Muscle of leg (tissue), 3 donors: ENCODE measurements at regions not wholly inside any gene's neighbourhood (a gene's known extent, or its start where the extent isn't known, plus 50 kb on each side); places are given as distances from the start of the nearest gene placed in this dataset.
A peak's percentile ranks its signal among the peaks of the same experiment; 100 is the strongest.

ENCODE experiments used
- DNase-seq: peaks from one replicate; pipeline ENCODE4 v3.0.0; 2013
- H3K27ac ChIP-seq: one replicate; pipeline ENCODE4 v1.5.1; 2013; ENCODE audit warnings: mild to moderate bottlenecking, low read length, control low read depth
- H3K27me3 ChIP-seq: one replicate; pipeline ENCODE4 v1.6.1; 2013; ENCODE audit warnings: low read length; ENCODE audit not compliant: control insufficient read depth, insufficient read depth
- H3K36me3 ChIP-seq: one replicate; pipeline ENCODE4 v1.6.1; 2013; ENCODE audit warnings: low read length; ENCODE audit not compliant: control insufficient read depth, insufficient read depth
- H3K4me1 ChIP-seq: one replicate; pipeline ENCODE4 v1.6.1; 2013; ENCODE audit warnings: low read length; ENCODE audit not compliant: control insufficient read depth, insufficient read depth
- H3K4me3 ChIP-seq: one replicate; pipeline ENCODE4 v1.5.1; 2013; ENCODE audit warnings: low read length, control low read depth
- H3K9me3 ChIP-seq: replicated peaks from 2 replicates; pipeline ENCODE4 v1.6.1; 2013; ENCODE audit warnings: low read depth, low read length; ENCODE audit not compliant: control insufficient read depth
- WGBS: methylation state at CpG from one replicate; pipeline ENCODE4 v1.1.5; 2013; ENCODE audit warnings: missing lambda C conversion rate; ENCODE audit not compliant: insufficient coverage; 5-methylcytosine and 5-hydroxymethylcytosine counted together

DNA sequence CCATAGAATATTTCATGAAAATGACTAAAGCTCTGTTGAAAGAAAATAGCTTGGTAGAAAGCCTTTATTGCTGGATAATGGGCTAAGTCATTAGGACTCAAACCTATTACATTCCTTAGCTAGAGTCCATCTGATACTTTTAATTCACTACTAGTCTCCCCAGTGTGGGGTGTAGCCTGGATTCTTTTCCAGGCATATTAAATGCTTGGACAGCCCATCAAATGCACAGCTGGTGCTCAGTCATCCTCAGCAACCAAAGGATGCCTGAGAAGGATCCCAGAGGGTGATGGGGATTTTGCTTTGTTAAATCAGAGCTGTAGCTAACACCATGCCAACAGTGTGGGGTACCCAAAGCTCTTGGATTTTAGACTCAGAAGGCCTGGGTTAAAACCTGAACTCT lies 153.5 kb downstream of the DLEU7 start:
- DNase-seq, result no peak
- no peak overlapping the region for H3K4me3 ChIP-seq
- no peak overlapping the region for H3K27ac ChIP-seq
- peaks cover 31% of the 10 kb centered on the region for H3K4me1 ChIP-seq
- H3K9me3 ChIP-seq, result no peaks in the 10 kb centered on the region
- H3K27me3 ChIP-seq, result no peaks in the 10 kb centered on the region
- H3K36me3 ChIP-seq, result no peaks in the 10 kb centered on the region

DNA sequence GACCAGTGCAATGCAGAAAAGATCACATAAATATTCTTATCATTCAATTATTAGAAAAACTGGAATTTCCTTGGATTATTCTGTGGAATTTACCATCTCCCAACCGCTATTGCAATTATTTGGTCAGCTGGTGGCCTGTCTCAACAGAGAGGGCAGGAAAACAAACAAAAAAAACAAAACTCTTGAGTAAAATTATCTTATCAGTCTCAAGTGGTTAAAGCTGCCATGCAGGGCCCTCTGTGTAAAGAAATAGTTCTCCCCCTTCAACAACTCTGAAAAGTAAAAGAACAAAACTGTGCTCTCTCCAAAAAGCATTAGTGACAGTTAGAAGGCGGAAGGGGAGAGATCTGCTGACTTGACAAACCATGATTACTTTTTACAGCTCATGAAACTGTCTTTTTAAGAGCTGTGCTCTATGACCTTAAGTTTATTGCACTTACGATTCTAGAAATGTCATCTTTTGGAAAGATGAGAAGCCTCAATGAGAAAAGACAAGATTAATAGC lies 152.3 kb downstream of the DLEU7 start:
- H3K27me3 ChIP-seq, result no peaks in the 10 kb centered on the region
- no peak overlapping the region for H3K27ac ChIP-seq
- no peaks in the 10 kb centered on the region for H3K9me3 ChIP-seq
- 83% methylated on average over 1 of the region's 3 CpGs for WGBS
- peaks cover 25% of the 10 kb centered on the region for H3K4me1 ChIP-seq
- H3K4me3 ChIP-seq, result no peak overlapping the region
- no peak for DNase-seq
- H3K36me3 ChIP-seq, result no peaks in the 10 kb centered on the region

DNA sequence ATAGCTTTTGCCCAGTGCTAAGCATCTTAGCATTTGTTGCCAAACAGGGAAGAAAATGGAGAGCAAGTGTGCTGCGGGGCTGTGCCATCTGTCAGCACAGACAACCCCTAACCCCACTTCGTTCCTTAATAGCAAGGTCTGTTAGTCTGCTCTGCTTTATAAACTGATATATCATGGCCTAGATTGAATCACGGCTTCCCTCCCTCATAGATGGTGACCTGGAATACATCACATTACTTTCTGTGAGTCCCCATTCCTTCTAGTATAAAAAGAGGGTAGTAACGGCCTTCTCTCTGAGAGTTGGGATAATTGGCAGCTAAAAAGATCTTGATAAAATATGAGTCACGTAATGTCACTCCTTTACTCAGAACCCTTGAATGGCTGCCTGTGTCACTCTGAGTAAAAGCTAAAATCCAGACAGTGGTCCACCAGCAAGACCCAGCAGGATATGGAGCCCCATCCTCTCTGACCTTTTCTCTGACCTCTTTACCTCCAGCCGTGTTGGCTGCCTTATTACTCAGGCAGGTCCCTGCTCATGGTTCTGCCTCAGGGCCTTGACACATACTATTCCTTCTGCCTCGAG lies 151.7 kb downstream of the DLEU7 start:
- no peaks in the 10 kb centered on the region for H3K27me3 ChIP-seq
- H3K4me1 ChIP-seq, result peaks cover 23% of the 10 kb centered on the region
- H3K4me3 ChIP-seq, result no peak overlapping the region
- H3K9me3 ChIP-seq, result no peaks in the 10 kb centered on the region
- H3K27ac ChIP-seq, result no peak overlapping the region
- WGBS, result 74% methylated on average over 3 of the region's 7 CpGs
- DNase-seq, result no peak
- no peaks in the 10 kb centered on the region for H3K36me3 ChIP-seq

DNA sequence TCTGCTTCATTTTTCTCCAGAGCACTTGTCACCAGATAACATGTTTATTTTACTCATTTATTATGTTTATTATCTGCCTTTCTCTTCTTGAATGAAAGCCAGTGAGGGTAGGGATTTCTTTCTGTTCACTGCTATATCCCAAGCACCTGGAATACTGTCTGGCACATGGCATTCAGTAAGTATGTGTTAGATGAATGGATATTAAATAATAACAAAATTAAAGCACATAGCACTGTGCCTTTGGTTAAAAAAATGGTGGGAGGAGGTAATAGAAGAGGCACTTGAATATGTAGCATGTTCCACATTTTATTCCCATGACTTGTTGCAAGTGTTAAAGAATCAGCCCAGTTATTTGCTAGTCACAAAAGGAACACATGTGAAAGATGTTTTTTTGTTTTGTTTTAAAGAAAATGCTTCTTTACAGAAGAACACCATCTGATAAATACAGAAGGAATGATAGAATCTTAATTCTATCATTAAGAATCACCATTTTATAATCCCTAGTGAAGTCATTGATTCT lies 151.0 kb downstream of the DLEU7 start:
- DNase-seq, result no peak
- Histone ChIP-seq H3K27ac (no peak overlapping the region), H3K4me3 (no peak overlapping the region), H3K4me1 (peaks cover 24% of the 10 kb centered on the region), H3K36me3 (no peaks in the 10 kb centered on the region), H3K9me3 (no peaks in the 10 kb centered on the region), H3K27me3 (no peaks in the 10 kb centered on the region)

DNA sequence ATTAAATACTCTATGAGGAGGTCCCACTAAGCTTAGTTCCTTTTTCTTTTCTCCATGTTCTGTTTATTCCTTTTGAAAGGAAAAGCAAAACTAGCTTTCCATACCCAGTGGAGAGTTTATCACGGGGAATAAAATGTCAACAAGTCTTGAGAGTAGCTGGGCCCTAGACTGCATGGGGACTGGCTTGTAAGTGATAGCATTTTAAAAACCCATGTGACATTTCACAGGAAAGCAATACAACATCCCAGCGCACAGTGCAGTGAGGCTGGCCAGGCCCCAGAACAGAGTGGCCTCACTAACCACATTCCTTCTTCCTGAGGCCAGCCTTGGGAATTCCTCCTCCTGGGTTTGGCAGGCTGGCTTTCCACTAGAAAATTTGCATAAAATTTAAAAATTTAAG lies 149.8 kb downstream of the DLEU7 start:
- H3K9me3 ChIP-seq, result no peaks in the 10 kb centered on the region
- H3K27ac ChIP-seq, result peak overlapping the region; percentile 14
- H3K4me1 ChIP-seq, result peaks cover 32% of the 10 kb centered on the region
- no CpG with 5 or more reads among the region's 2 CpGs for WGBS
- H3K4me3 ChIP-seq, result no peak overlapping the region
- H3K27me3 ChIP-seq, result no peaks in the 10 kb centered on the region
- DNase-seq, result peak; percentile 58
- no peaks in the 10 kb centered on the region for H3K36me3 ChIP-seq

DNA sequence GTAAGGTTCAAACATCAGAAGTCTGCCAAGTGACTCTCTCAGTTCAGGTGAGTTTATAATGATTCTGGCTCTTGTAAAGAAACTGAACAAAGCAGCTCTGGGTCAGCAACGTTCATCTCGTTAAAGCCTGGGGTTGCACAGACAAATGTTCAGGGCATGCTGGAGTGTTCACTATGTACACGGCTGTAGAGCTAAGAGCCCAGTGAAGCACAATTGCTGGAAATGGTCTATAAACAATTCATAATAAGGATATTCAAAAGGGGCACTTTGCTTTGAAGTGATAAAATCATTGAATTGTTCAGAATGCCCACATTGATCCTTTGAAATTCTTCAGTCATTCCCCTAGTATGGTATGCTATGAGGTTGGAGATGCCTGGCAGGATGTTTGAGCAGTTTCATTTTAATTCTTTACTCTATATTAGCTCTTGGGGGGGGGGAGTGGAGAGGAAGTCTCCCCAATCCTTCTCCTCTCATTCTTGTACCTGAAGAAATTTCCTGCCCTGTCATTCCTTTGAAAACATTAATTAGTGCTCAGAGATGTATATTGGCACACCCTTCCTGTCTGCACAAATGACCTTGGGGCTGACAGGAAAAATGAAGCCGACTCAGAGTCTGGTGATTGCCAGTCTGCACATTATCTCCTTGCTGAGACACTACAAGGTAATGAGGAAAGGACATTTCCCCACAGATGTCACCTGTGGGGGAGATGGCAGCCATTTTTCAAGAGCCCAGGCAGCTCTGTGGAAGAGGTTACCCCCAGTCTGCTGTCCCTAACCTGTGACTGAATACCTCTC lies 145.5 kb downstream of the DLEU7 start:
- 46% methylated on average over 2 of the region's 4 CpGs for WGBS
- Histone ChIP-seq H3K9me3 (no peaks in the 10 kb centered on the region), H3K4me1 (peaks cover 29% of the 10 kb centered on the region), H3K4me3 (no peak overlapping the region), H3K27me3 (no peaks in the 10 kb centered on the region), H3K27ac (no peak overlapping the region), H3K36me3 (no peaks in the 10 kb centered on the region)
- no peak for DNase-seq

DNA sequence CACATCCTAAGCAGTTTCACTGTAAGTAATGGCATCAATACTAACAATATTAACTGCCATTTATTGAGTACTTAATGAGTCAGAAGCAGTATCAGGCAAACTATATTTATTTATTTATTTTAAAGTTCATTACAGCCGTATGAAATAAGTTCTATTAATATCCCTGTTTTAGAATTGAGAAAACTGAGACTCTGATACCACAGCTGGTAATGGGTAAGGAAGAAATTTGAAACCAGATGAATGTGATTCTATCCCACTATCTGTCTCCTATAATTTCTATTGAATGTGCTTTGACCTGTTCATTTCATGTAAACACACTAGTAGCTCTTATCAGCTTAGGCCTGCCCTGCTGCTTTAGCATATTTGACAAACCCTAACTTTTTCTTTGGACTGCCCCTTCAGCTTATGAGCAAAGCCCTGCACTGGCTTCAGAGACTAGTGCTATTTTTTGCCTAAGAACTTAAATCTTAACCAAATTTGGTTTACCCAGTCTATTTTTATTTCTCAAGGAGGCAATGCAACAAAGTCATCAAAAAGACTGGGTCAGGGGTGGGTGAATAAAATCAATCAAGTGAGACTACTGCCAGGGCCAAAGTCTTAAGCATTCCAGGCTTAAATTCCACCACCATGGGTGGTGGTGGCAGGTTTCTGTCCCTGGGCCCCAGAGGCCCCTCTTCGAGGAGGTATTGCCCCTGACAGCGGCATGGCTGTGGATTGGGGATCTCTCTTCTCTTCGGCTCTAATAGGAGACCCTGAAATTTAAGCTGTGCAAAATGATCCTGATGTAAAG lies 143.4 kb downstream of the DLEU7 start:
- DNase-seq, result no peak
- no CpG with 5 or more reads among the region's 4 CpGs for WGBS
- Histone ChIP-seq H3K4me3 (no peak overlapping the region), H3K27me3 (no peaks in the 10 kb centered on the region), H3K9me3 (no peaks in the 10 kb centered on the region), H3K36me3 (no peaks in the 10 kb centered on the region), H3K4me1 (peaks cover 19% of the 10 kb centered on the region), H3K27ac (peak overlapping the region; percentile 54)

DNA sequence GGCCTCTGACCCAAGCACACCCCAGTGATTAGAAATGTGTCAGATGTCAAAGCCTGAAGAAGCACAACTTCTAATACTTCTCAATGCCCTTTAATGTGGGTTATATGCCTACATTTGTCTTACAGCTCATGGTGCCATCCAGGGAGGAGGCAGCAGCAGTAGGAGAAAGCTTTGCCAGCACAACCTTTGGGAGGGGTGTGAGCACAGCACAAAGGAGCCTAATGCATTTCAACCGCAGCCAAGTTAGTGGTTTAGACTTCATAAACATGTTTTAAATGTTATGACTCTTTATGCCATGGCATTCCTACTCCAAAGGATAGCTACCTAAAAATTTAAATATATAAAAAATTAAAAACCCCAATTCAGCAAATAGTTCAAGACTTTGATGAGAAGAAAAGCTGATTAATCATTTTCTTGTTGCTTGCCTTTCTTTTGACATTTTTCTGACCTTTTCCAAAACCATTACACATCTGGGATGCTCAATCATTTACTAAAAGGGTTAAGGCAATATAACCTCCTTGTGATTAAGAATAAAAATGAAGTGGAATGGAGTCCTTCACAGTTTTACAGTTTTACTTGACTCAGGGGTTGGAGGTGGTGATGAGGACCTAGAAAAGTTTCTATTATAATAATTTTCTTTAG lies 142.7 kb downstream of the DLEU7 start:
- H3K4me1 ChIP-seq, result peaks cover 19% of the 10 kb centered on the region
- H3K4me3 ChIP-seq, result no peak overlapping the region
- no peaks in the 10 kb centered on the region for H3K36me3 ChIP-seq
- H3K27me3 ChIP-seq, result no peaks in the 10 kb centered on the region
- no CpG with 5 or more reads among the region's 1 CpG for WGBS
- H3K9me3 ChIP-seq, result no peaks in the 10 kb centered on the region
- no peak overlapping the region for H3K27ac ChIP-seq
- DNase-seq, result no peak

DNA sequence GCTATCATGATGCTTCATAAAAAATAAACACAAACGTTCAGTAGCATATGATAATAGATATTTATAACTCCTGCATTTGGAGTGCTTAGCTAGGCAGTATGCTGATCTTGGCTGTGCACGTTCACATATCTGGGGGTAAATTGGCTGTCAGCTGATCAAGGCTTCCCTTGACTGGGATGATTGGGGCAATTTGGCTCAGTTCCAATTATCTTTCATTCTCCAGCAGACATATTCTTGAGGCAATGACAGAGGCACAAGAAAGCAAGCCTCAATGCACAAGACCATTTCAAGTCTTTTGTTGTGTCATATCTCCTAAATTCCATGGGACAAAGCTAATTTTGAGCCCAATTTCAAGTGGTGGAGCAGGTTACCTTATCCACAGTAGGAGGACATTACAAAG lies 142.0 kb downstream of the DLEU7 start:
- Histone ChIP-seq H3K36me3 (no peaks in the 10 kb centered on the region), H3K9me3 (no peaks in the 10 kb centered on the region), H3K27ac (no peak overlapping the region), H3K27me3 (no peaks in the 10 kb centered on the region), H3K4me1 (peaks cover 19% of the 10 kb centered on the region), H3K4me3 (no peak overlapping the region)
- WGBS, result no CpG with 5 or more reads among the region's 2 CpGs
- no peak for DNase-seq

DNA sequence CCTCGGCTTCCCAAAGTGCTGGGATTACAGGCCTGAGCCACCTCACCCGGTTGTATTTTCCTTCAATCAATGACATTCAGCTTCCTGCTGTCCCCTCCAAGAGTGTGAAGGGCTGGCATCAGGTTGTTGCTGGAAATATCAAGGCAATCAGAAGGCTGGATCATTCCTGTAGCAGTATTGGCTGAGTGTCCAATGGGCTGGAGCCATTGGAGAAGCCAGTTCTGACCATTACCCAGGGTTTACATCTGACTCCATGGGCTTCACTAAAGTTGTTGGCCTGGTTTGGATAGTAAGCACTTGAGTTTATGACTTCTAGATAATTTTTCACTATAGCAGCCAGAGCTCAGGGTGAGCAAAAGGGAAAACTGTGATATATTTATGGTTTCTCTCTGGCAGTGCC lies 137.0 kb downstream of the DLEU7 start:
- Histone ChIP-seq H3K4me3 (no peak overlapping the region), H3K27ac (no peak overlapping the region), H3K4me1 (peaks cover 17% of the 10 kb centered on the region), H3K36me3 (no peaks in the 10 kb centered on the region), H3K27me3 (no peaks in the 10 kb centered on the region), H3K9me3 (no peaks in the 10 kb centered on the region)
- WGBS, result 94% methylated on average over 2 of the region's 2 CpGs
- DNase-seq, result no peak
